ENCODE measurements at regions not wholly inside any gene's neighbourhood (a gene's known extent, or its start where the extent isn't known, plus 50 kb on each side); places are given as distances from the start of the nearest gene placed in this dataset.

GRCh38 chr1:234967121-234967520 lies 161.5 kb downstream of the TOMM20 start:
- Histone ChIP-seq H3K79me2 (ENCODE audit: control insufficient read depth, insufficient read depth, low read length) (no peaks in the 10 kb centered on the region), H2AFZ (ENCODE audit: control insufficient read depth, low read length) (no peak overlapping the region), H3K9me3 (ENCODE audit: control insufficient read depth, low read depth, low read length) (no peaks in the 10 kb centered on the region), H3K27me3 (ENCODE audit: control insufficient read depth, extremely low read depth, insufficient read depth, low read length) (no peaks in the 10 kb centered on the region), H3K9me1 (ENCODE audit: control insufficient read depth, extremely low read depth, insufficient read depth, low read length) (no peaks in the 10 kb centered on the region), H3K27ac (ENCODE audit: control insufficient read depth, insufficient read depth, low read length) (no peak overlapping the region), H3K9ac (ENCODE audit: control insufficient read depth, extremely low read depth, insufficient read depth, low read length) (no peak overlapping the region), H3K4me2 (ENCODE audit: control insufficient read depth, extremely low read depth, insufficient read depth, low read depth, low read length) (no peak overlapping the region), H4K20me1 (ENCODE audit: control insufficient read depth, extremely low read depth, insufficient read depth, low read length) (no peaks in the 10 kb centered on the region), H3K4me3 (ENCODE audit: control insufficient read depth in 2 of 3, extremely low read depth in 1 of 3, insufficient read depth in 2 of 3, low read depth in 1 of 3, low read length in 3 of 3) (no peak overlapping the region), H3K4me1 (ENCODE audit: control insufficient read depth, extremely low read depth, insufficient read depth, low read length) (peaks cover 28% of the 10 kb centered on the region), H3K36me3 (ENCODE audit: control insufficient read depth in 2 of 2, extremely low read depth in 1 of 2, insufficient read depth in 2 of 2, low read length in 2 of 2) (no peaks in the 10 kb centered on the region)
- dilution Hi-C loops (cut with MboI; ENCODE audit: extremely low pct_ligation_motif_present, low sequenced_read_pairs): no loop called here
- TF ChIP-seq EZH2 (IDR thresholded peaks at IDR 0.05; ENCODE audit: low read length) (no peak), CTCF (optimal IDR thresholded peaks at IDR 0.05 in 1 of 3, IDR thresholded peaks at IDR 0.05 in 1 of 3, conservative IDR thresholded peaks at IDR 0.05 in 1 of 3; ENCODE audit: extremely low read depth in 1 of 3, insufficient read depth in 2 of 3, low read length in 3 of 3) (no peak)
- DNase-seq (ENCODE audit: low read depth, low spot score) (no peak), FAIRE-seq (no peak)

- no peaks in the 10 kb centered on the region for H3K27me3 ChIP-seq (ENCODE audit: control insufficient read depth, extremely low read depth, insufficient read depth, low read length)
- DNase-seq (ENCODE audit: low read depth, low spot score) (no peak), FAIRE-seq (no peak)
- no peak overlapping the region for H3K4me3 ChIP-seq (ENCODE audit: control insufficient read depth in 2 of 3, extremely low read depth in 1 of 3, insufficient read depth in 2 of 3, low read depth in 1 of 3, low read length in 3 of 3)
- no peak overlapping the region for H3K9ac ChIP-seq (ENCODE audit: control insufficient read depth, extremely low read depth, insufficient read depth, low read length)
- H3K27ac ChIP-seq (ENCODE audit: control insufficient read depth, insufficient read depth, low read length): no peak overlapping the region
- peaks cover 12% of the 10 kb centered on the region for H3K4me1 ChIP-seq (ENCODE audit: control insufficient read depth, extremely low read depth, insufficient read depth, low read length)
- TF ChIP-seq EZH2 (IDR thresholded peaks at IDR 0.05; ENCODE audit: low read length) (no peak), CTCF (optimal IDR thresholded peaks at IDR 0.05 in 1 of 3, IDR thresholded peaks at IDR 0.05 in 1 of 3, conservative IDR thresholded peaks at IDR 0.05 in 1 of 3; ENCODE audit: extremely low read depth in 1 of 3, insufficient read depth in 2 of 3, low read length in 3 of 3) (no peak)
- dilution Hi-C loops (cut with MboI; ENCODE audit: extremely low pct_ligation_motif_present, low sequenced_read_pairs): no loop called here
- H3K4me2 ChIP-seq (ENCODE audit: control insufficient read depth, extremely low read depth, insufficient read depth, low read depth, low read length): no peak overlapping the region
- no peaks in the 10 kb centered on the region for H3K79me2 ChIP-seq (ENCODE audit: control insufficient read depth, insufficient read depth, low read length)
- peak overlapping the region; percentile 36 for H2AFZ ChIP-seq (ENCODE audit: control insufficient read depth, low read length)
- H4K20me1 ChIP-seq (ENCODE audit: control insufficient read depth, extremely low read depth, insufficient read depth, low read length): no peaks in the 10 kb centered on the region
- no peaks in the 10 kb centered on the region for H3K9me3 ChIP-seq (ENCODE audit: control insufficient read depth, low read depth, low read length)
- no peaks in the 10 kb centered on the region for H3K36me3 ChIP-seq (ENCODE audit: control insufficient read depth in 2 of 2, extremely low read depth in 1 of 2, insufficient read depth in 2 of 2, low read length in 2 of 2)
- no peaks in the 10 kb centered on the region for H3K9me1 ChIP-seq (ENCODE audit: control insufficient read depth, extremely low read depth, insufficient read depth, low read length)
Observed at GRCh38 chr1:234965111-234965510, 163.5 kb downstream of the TOMM20 start.
